PC-9 (cell line): ENCODE measurements at regions not wholly inside any gene's neighbourhood (a gene's known extent, or its start where the extent isn't known, plus 50 kb on each side); places are given as distances from the start of the nearest gene placed in this dataset.
"Not testable (repeated sequence)": the region's sequence is repeated elsewhere in the genome, so short reads cannot be mapped to it uniquely, and the experiment has no call there.

ENCODE experiments used
- BruUV-seq: library from RNA; stranded (reverse); fragments of 400-500 nt; replicated peaks from 2 replicates; lab custom pipeline; 2021; lab: Mats Ljungman, UMichigan
- CTCF ChIA-PET: fragments of 300-600 bp; sonication (Branson Sonifier 250); formaldehyde crosslinking; loops from one replicate; lab custom pipeline; 2022; ENCODE audit warnings: antibody characterized with exemption; lab: Charles Lee
- POLR2A ChIA-PET: fragments of 300-600 bp; sonication (Branson Sonifier 250); formaldehyde crosslinking; loops from one replicate; lab custom pipeline; 2022; ENCODE audit warnings: antibody characterized with exemption; ENCODE audit not compliant: unreplicated experiment; lab: Charles Lee
- DNase-seq, 2 experiments: peaks; one replicate each; pipeline versions ENCODE4 v3.0.0 to v3.0.0-alpha.2; 2015 to 2022; ENCODE audit warnings: mixed read lengths in 1 of 2
- H2AFZ ChIP-seq: fragments of 200-600 bp; sonication (generic); 2 replicates; pipeline ENCODE4 v1.8.1; 2017; ENCODE audit warnings: antibody characterized with exemption
- H3F3A ChIP-seq: fragments of 200-600 bp; sonication (generic); 2 replicates; pipeline ENCODE4 v1.8.1; 2017; ENCODE audit warnings: antibody characterized with exemption, mild to moderate bottlenecking, low read depth; ENCODE audit not compliant: insufficient read depth
- H3K27ac ChIP-seq: fragments of 200-600 bp; sonication (generic); 2 replicates; pipeline ENCODE4 v1.6.1; 2016; ENCODE audit warnings: mixed run types
- H3K27me3 ChIP-seq: fragments of 200-600 bp; sonication (generic); 2 replicates; pipeline ENCODE4 v1.6.1; 2016; ENCODE audit warnings: low read depth, mixed run types; ENCODE audit not compliant: insufficient read depth
- H3K36me3 ChIP-seq: fragments of 200-600 bp; sonication (generic); 2 replicates; pipeline ENCODE4 v1.6.1; 2016; ENCODE audit warnings: low read depth, mixed run types
- H3K4me1 ChIP-seq: fragments of 200-600 bp; sonication (generic); replicated peaks from 2 replicates; pipeline ENCODE4 v1.6.1; 2016; ENCODE audit warnings: mixed run types; ENCODE audit not compliant: insufficient read depth
- H3K4me2 ChIP-seq: fragments of 200-600 bp; sonication (generic); 2 replicates; pipeline ENCODE4 v1.6.1; 2017; ENCODE audit warnings: mixed run types
- H3K4me3 ChIP-seq: fragments of 200-600 bp; sonication (generic); 2 replicates; pipeline ENCODE4 v1.6.1; 2016; ENCODE audit warnings: mixed run types
- H3K79me2 ChIP-seq: fragments of 200-600 bp; sonication (generic); 2 replicates; pipeline ENCODE4 v1.6.1; 2017; ENCODE audit warnings: low read depth, mixed run types
- H3K9me2 ChIP-seq: fragments of 200-600 bp; sonication (generic); 2 replicates; pipeline ENCODE4 v1.8.1; 2017; ENCODE audit warnings: mild to moderate bottlenecking; ENCODE audit not compliant: insufficient read depth
- H3K9me3 ChIP-seq: fragments of 200-600 bp; sonication (generic); 2 replicates; pipeline ENCODE4 v1.8.1; 2016; ENCODE audit warnings: low read depth; ENCODE audit not compliant: insufficient read depth
- H4K20me1 ChIP-seq: fragments of 200-600 bp; sonication (generic); 2 replicates; pipeline ENCODE4 v1.8.1; 2017; ENCODE audit not compliant: insufficient read depth
- intact Hi-C: fragments of 100-400 bp; cut with micrococcal nuclease; formaldehyde crosslinking; loops from one replicate; pipeline ENCODE4 v1.10.0; 2022; ENCODE audit not compliant: unreplicated experiment

DNA sequence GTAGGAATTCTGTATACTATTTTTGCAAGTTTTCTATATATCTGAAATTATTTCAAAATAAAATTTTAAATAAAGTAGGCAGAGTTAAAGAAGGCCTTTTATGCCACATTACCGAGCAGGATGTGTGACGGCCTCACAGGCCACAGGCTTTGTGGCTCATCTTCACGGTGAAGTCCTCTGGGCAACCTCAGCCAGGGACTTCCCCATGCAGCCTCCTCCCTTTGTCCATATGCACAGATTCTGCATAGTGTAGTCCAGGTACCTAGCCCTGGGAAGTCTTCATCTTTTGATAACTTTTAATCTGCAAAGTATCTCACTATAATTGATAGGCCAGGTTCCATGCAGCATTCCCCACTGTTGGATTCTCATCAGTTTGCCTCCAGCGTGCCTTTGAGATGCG, 62.8 kb downstream of the ARHGAP11B start:
- H3K27me3 ChIP-seq, intact Hi-C loops, H3F3A ChIP-seq, H3K36me3 ChIP-seq, H2AFZ ChIP-seq, POLR2A ChIA-PET, H3K4me1 ChIP-seq, H3K9me2 ChIP-seq, H4K20me1 ChIP-seq, CTCF ChIA-PET, DNase-seq, H3K4me2 ChIP-seq, H3K4me3 ChIP-seq, BruUV-seq, H3K27ac ChIP-seq, H3K79me2 ChIP-seq, H3K9me3 ChIP-seq: not testable (repeated sequence)

DNA sequence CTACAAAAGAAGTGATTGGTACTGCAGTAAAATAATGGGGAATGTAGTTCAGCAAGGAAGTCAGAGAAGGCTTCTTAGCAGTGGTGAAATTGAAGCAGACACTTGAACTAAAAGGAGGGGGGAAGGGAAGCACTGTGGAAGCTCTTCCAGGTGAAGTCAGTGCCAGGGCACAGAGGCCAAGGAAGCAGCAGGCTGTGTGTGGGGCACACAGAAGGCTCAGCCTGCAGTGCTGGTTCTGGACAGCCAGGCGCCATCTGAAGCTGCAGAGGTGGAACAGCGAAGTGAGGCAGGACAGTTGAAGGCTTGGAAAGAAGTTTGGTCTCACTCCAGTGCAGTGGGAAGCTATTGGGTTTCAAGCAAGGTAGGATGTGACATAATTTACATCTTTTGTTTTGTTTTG, 64.2 kb downstream of the ARHGAP11B start:
- intact Hi-C loops, CTCF ChIA-PET, H3K9me2 ChIP-seq, H3K27me3 ChIP-seq, H2AFZ ChIP-seq, H3K9me3 ChIP-seq, BruUV-seq, POLR2A ChIA-PET, H3K4me2 ChIP-seq, H3K27ac ChIP-seq, DNase-seq, H3K4me1 ChIP-seq, H4K20me1 ChIP-seq, H3K79me2 ChIP-seq, H3F3A ChIP-seq, H3K36me3 ChIP-seq, H3K4me3 ChIP-seq: not testable (repeated sequence)

DNA sequence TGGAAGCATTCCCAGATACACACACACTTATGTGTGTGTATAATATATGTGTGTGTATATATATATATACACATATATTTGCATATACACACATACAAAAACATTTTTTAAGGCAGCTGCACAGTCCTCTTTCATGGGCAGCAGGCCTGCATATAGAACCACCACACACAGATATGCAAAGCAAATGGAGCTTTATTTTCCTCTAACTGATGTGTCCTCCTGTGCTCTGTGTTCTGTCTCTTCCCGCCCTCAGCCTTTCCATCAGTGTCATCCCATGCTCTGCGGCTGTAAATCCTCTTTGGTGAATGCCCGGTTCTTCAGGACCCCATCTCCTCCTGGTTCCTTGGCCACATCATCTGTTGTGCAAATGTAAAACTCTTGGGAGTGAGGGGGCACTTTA, 69.9 kb downstream of the ARHGAP11B start:
- BruUV-seq, H2AFZ ChIP-seq, H3K4me1 ChIP-seq, H3K4me2 ChIP-seq, H3K9me2 ChIP-seq, H3K9me3 ChIP-seq, CTCF ChIA-PET, H3K36me3 ChIP-seq, POLR2A ChIA-PET, H3K27me3 ChIP-seq, H3F3A ChIP-seq, intact Hi-C loops, H3K27ac ChIP-seq, DNase-seq, H4K20me1 ChIP-seq, H3K79me2 ChIP-seq, H3K4me3 ChIP-seq: not testable (repeated sequence)

DNA sequence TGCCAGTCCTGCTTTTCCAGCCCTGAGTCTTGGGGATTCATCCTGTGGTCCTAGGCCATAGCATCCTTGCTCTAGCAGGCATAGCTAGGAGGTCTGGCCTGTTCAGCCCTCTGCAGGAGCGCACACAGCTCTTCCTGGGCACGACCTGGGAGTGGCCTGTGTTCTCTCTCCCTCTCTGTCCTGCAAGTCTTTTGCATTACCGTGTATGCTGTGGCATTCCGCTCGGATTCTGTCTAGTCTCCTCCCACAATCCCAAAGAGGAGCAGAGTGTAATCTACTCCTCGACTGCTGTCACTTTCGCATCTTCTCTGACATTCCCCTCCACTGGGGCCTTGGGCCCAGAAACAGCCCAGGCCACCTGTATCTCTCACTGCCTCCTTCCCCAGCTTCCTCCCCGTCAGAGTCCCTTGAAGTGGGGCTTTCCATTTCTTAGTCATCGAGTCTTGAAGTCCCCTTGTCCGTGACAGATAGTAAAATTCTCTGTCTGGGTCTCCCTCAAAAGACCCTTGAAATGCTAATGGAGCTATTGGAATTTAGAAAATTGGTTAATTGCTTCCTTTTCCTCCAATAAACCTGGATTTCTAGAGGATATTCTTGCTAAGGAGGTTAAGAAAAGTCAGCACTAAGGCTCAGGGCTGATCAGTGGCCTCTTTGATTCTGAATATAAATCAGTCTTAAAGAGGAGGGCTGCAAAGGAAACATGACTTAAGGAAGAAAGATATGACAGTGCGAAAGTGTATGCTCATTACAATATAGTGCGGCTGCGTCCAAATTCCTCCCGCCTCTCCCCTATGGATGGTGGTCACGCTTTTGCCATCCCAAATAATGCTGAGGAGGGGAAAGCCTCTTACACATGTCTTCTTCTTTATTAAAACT, 70.7 kb downstream of the ARHGAP11B start:
- DNase-seq, H3K79me2 ChIP-seq, H3K4me1 ChIP-seq, BruUV-seq, H3K27ac ChIP-seq, H3K27me3 ChIP-seq, H3K9me3 ChIP-seq, H3F3A ChIP-seq, H3K4me2 ChIP-seq, CTCF ChIA-PET, H3K36me3 ChIP-seq, H3K4me3 ChIP-seq, H4K20me1 ChIP-seq, H3K9me2 ChIP-seq, intact Hi-C loops, H2AFZ ChIP-seq, POLR2A ChIA-PET: not testable (repeated sequence)

DNA sequence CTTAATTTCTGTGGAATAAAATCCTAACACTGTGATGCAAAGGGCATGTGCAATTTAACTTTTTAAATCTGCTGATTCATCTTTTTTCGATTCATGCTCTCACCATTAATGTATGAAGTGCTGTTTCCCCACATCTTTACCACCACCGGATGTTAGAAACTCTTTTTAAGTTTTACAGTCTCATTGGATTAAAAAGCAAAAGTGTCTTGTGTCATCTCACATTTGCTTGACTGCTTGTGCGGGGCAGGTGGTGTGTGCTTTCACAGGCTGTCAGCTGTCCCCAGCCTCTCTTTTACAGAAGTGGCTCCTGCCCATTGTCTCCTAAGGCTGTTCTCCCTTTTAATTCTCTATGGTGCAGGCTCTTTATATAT, 71.4 kb downstream of the ARHGAP11B start:
- H3K9me2 ChIP-seq, H3K27me3 ChIP-seq, H3K9me3 ChIP-seq, H3K79me2 ChIP-seq, H3K4me2 ChIP-seq, BruUV-seq, H3K27ac ChIP-seq, DNase-seq, POLR2A ChIA-PET, H4K20me1 ChIP-seq, CTCF ChIA-PET, H3F3A ChIP-seq, H3K36me3 ChIP-seq, H3K4me1 ChIP-seq, H3K4me3 ChIP-seq, H2AFZ ChIP-seq, intact Hi-C loops: not testable (repeated sequence)

DNA sequence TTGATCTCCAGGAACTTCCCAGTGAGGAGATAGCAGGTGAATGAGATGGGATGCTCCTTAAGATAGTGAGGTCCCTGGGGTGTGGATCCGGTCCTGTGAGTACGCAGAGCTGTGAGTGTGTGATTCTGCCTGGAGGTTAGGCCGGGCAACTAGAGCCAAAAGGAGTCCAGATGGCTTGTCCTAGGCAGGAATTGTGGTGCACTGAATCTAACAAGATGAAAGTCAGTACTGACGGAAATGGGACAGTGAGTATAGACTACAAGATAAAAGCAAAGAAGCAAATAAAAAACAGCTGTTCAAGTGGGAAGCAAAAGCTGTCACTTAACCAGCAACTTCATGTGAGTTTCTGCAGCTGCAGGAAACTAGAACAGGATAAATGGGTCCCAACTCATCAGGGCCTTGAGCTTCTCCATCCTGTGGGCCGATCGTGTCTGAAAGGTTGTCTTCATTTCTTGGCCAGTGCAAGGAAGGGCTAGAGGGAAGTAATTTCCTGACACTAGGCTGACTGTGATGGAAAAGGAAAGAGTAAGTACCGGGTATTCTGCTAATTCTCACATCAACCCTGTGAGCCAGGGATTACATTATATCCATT, 74.2 kb downstream of the ARHGAP11B start:
- BruUV-seq, H3F3A ChIP-seq, H3K9me2 ChIP-seq, H3K27ac ChIP-seq, H3K79me2 ChIP-seq, H3K4me3 ChIP-seq, POLR2A ChIA-PET, H3K36me3 ChIP-seq, H2AFZ ChIP-seq, H3K4me2 ChIP-seq, CTCF ChIA-PET, H4K20me1 ChIP-seq, H3K27me3 ChIP-seq, DNase-seq, H3K4me1 ChIP-seq, H3K9me3 ChIP-seq, intact Hi-C loops: not testable (repeated sequence)

DNA sequence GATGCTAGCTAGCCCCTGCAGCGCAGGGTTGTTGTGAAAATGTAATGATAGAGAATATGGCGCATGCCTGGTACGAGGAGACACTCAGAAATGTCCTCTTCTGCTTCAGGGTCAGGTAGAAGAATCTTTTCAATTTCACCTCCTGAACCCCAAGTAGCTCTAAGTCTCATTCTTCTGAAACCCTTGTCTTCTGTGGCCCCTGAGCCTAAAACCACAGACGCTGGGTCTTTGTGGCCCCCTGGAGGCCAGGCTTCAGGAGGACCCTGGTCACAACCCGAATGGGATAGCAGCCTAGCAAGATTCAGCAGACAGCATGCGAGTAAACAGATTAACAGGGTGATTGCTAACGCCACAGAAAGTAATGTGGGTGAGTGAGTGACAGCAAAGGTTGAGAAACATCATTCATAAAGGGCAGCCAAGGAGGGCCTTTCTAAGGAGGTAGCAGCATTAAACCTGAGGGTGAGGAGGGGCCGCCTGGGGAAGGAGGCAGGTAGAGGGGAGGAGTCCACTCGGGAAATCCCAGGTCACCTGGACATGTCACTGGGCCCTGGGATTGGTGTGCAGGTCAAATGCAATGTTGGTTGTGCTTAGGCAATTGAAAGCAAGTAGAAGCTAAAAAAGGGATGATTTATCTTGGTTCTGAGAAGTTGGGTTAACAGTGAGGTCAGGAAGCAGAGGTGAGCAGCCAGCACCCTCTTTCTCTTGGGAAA, 82.2 kb downstream of the ARHGAP11B start:
- H3K36me3 ChIP-seq, H4K20me1 ChIP-seq, intact Hi-C loops, H3K79me2 ChIP-seq, DNase-seq, H3K27ac ChIP-seq, H3K9me3 ChIP-seq, H3K4me1 ChIP-seq, H3F3A ChIP-seq, BruUV-seq, H3K4me2 ChIP-seq, H3K4me3 ChIP-seq, H3K9me2 ChIP-seq, H3K27me3 ChIP-seq, H2AFZ ChIP-seq, POLR2A ChIA-PET, CTCF ChIA-PET: not testable (repeated sequence)
